NCI-H187 (cell line): ENCODE measurements at regions not wholly inside any gene's neighbourhood (a gene's known extent, or its start where the extent isn't known, plus 50 kb on each side); places are given as distances from the start of the nearest gene placed in this dataset.
"Not testable (repeated sequence)": the region's sequence is repeated elsewhere in the genome, so short reads cannot be mapped to it uniquely, and the experiment has no call there.

Experiments
- DNase-seq, 2 experiments: peaks; one replicate each; lab custom pipeline; 2025; lab: John Stamatoyannopoulos, UW

DNA sequence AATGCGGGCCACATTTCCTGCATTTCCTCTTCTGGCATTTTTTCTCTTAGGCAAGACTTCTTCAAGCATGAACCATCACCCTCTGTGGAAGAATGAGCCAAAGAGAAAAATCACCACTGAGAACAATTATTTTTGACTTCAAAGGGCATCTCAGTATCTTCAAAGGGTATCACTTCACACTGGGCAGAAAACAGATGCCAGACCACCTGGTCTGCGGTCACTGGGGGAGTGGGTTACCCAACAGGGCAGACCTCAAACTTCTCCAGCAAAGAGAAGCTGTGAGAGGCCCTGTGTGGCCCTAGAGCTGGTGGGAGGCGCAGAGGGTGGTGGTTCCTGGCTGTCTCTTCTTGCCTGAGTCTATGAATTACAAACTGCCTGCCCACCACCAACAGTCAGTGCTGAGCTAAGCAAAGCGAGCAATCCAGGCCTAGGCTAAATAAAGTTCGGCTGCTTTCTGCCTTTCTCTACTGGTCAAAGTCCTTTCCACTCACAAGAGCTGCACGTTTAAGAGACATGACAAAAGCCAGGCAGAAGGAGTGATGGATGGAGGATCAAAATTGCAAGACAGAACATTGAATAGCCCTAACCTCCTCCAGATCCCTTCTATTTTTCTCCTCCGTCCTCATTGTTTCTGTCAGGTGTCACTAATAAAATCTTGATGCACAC lies 602.7 kb upstream of the CDH5 start:
- no peak for DNase-seq

GRCh38 chr16:65760874-65761273 lies 605.6 kb upstream of the CDH5 start:
- no peak for DNase-seq

- no peak for DNase-seq
These were observed 607.9 kb upstream of the CDH5 start for GRCh38 chr16:65758620-65759019.

DNA sequence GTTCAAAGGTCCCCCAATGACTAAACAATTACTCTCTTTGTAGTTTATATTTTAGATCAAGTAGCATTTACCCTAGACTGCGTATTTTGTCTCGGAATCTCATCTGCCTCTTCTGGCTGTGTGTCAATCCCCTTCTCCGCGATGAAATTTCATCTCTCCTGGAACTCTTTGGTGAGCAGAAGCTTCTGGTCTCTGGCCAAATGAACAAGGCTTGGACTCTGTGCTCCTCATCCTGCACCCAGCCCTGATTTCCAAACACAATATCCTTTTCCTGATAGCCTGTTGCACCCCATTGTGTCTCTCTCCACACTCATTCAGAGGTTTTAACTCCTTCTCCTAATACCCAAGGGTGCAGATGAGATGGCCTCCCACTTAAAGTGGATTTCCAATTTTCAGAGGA lies 609.4 kb upstream of the CDH5 start:
- no peak for DNase-seq

DNA sequence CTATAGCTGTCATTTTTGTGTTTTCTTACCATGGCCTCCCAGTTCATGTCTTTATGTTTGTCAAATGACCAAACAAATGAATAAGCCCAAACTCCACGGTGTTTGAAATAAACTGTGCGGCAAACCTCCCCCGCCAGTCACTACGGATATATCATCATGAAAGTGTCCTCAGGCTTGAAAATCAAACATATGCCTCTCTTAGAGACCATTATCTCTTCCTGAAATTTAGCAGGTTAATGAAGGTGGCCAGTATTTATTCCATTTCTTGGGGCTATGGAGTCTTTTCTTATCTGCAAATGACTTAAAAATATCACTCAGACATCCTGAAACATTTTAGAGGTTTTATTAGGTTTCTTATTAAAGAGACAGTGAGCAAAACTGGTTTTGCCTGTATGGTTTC lies 610.3 kb upstream of the CDH5 start:
- no peak for DNase-seq

- DNase-seq, result no peak
These were observed 611.4 kb upstream of the CDH5 start for GRCh38 chr16:65754820-65755691.

DNA sequence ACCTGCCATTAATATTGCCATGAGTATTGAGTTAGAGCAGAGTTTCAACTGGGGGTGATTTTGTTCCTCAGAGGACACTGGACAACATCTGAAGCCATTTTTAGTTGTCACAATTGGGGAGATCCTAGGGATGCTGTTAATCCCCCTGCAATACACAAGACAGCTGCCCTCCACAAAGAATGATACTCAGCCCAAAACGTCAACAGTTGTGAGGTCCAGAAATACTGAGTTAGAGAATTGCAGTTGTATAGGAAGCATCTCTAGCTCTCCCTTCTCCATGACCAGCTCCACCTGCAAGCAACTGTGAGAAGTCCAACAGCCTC lies 614.0 kb upstream of the CDH5 start:
- DNase-seq, result no peak

DNA sequence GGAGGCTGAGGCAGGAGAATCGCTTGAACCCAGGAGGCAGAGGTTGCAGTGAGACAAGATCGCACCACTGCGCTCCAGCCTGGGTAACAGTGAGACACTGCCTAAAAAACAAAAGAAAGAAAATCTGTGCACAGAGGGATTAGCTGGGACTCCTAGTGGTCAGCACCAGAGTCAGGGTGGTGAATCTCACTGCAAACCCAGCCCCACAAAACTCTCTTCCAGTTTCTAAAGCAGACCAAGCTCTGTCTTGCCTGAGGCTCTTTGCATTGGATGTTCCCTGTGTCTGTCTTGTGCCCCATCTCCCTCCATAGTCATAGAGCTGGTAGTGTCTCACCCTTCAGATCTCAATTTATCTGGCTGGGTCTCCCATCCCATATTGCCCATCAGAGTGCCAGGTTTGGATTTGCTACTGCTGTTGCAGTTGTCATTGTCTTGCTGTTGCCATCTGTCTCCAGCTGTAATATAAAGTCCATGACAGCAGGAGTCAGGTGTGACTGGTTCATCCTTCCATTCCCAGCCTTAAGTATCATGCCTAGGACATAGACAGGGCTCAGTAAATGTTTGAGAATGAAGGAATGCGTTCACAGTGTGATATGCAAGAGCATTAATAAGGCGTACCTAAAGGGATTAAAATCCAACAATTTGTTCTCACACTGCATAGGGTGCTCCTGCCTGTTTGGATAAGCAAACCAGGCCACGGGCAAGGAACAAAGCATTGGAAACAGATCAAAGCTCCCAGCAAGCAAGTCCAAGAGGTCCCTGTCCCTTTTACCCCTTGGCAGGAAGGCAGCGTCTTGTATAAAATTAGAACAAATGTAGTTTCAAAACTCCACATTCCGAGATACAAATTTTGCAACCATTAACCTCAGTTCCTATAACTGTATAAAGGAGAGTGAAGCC lies 614.6 kb upstream of the CDH5 start:
- no peak for DNase-seq

DNA sequence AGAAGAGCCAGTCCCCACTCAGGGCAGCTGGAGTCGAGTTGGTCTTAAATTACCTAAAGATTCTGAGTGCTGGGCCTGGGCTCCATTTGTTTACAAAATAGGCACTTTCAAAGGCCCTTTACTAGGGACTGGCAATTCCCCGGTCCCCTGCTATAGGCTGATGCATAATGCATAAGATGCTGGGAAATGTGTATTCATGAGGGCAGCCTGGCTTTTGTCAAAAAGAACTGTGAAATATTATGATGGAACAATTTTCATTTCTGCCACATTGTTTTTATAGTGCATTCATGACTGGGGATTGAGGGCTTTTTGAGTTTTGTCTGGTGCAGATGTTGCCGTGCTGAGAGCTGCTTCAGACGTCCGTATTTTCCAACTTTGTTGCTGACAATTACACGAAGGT lies 617.0 kb upstream of the CDH5 start:
- no peak for DNase-seq

DNA sequence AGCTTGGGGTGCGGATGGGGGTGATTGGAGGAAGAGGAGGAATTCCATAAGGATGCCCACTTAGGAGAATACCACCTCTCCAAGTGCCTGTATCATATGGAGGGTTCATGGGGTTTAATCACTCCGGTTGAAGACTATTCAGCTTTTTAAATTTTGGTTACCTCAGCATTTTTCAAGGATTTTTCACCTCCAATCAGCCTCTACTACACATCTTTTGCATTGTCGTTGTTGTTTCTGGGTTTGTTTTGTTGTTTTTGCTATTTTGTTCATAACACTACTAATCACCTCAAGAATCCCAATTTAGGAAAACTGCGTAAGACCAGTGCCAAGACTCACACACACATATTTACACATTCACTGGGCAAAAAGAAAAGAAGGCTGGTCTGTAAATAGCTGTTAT lies 619.5 kb upstream of the CDH5 start:
- no peak for DNase-seq

DNA sequence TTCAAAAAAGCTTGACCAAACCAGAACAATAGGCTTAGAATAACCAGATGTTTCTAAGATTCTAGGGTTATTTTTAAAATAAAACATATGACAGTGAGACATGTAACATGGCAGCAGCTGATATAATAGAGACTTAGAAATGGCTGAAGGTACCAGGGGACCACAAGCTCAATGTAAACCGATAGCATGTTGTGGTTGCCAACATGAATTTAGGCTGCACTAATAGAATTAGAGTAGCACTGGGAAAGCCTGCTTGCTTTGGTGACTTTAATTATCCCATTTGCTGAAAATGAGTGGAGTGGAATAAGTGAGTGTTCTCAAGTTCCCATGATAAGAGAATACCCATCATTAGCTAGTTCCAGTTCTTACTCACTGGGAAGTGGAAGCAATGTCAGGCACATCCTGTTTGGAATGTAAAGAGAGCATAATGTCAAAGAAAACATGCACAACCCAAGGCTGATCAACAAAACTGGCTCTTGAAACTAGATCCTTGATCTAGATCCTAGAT lies 621.2 kb upstream of the CDH5 start:
- DNase-seq, result no peak

DNA sequence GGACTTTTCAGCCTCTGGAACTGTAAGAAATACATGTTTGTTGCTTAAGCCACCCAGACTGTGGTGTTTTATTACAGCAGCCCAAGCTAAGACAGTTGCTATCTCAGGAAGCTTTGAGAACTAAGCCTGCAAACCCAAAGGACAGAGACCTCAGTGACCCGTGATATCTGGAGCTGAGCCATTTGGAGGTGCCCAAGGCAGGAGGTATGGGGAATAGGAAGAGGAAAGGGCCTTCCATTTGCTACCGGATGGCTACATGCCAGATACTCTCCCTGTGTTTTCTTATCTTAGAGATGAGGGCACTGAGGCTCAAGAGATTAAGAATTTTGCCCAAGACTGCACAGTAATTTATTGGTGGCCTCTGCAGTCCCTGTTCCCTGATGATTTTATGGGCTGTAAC lies 622.1 kb upstream of the CDH5 start:
- DNase-seq, result no peak

DNA sequence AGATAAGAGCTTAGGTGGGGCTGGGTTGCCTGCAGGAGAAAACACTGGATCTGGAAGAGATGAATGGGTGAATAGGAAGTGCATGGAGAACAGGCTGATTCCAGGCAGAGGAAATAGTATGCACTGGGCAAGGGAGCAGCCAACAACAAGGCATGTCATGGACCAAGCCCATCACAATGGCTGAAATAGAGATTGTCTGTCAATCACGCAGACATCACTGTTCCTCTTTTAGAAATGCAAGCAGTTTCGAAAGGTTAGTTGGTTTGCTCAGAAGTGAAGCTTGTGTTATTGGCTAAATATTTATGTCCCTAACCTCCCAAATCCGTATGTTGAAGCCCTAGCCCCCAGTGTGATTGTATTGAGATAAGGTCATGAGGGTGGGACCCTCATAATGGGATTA lies 621.7 kb upstream of the CDH11 start:
- DNase-seq, result no peak

DNA sequence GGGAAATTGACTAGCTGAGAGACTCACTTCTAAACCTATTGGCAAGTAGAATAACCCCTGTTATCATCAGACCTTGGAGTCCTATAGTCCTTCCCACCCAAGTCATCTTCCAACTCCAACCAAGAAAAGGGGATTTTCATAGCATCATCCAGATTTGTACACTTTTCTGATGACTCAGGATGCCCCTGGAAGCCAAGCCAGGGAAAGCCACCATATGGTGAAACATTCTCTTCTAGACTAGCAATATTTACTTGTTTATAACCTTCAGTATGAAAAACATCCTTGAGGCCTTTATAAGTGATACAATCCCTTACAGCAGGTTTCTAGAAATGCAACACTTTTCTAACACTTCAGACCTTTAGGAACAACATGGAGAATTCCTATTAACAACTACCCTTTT lies 618.8 kb upstream of the CDH11 start:
- DNase-seq, result no peak

GRCh38 chr16:65739518-65739917 lies 617.7 kb upstream of the CDH11 start:
- DNase-seq, result no peak

DNA sequence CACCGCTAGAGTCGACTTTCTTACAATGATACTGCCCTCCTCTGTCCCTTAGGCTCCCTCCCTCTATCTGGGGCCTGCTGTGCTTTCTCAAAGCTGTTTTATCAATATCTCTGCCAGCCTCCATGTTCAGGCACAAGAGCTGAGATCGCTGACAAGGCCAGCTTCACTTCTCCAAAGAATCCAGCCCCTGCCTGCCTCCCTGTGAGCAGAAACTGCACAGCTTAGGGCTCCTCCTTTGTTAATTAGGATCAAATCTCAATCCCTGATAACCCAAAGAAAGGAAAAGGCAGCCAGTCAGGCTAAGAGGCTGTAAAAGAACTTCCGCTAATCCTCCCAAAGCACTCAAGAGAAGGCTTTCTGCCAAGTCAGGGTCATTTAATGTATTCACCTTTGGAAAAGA lies 616.0 kb upstream of the CDH11 start:
- no peak for DNase-seq

- not testable (repeated sequence) for DNase-seq
These were observed 613.8 kb upstream of the CDH11 start for GRCh38 chr16:65735615-65736014.

GRCh38 chr16:65733721-65734120 lies 611.9 kb upstream of the CDH11 start:
- DNase-seq, result no peak

DNA sequence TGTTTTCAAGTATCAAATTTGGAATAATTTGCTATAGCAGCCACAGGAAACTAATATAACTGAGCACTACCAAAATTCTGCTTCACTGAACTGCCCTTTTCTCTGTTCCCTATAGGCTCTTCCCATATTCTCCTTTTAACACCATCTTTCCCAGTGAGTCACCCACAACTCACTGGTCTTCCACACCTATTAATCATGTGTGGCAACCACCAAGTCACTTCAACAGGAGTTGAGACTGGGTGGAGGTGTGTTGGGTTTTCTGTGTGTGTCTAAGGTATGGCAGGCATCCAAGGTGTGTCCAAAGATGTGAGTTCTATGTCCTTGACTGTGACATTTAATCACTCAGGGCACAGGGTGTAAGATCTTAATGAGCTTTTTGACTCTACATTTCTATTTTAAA lies 610.0 kb upstream of the CDH11 start:
- DNase-seq, result no peak

- no peak for DNase-seq
These were observed 606.8 kb upstream of the CDH11 start for GRCh38 chr16:65728652-65729051.

- no peak for DNase-seq
These were observed 606.3 kb upstream of the CDH11 start for GRCh38 chr16:65728167-65728566.

DNA sequence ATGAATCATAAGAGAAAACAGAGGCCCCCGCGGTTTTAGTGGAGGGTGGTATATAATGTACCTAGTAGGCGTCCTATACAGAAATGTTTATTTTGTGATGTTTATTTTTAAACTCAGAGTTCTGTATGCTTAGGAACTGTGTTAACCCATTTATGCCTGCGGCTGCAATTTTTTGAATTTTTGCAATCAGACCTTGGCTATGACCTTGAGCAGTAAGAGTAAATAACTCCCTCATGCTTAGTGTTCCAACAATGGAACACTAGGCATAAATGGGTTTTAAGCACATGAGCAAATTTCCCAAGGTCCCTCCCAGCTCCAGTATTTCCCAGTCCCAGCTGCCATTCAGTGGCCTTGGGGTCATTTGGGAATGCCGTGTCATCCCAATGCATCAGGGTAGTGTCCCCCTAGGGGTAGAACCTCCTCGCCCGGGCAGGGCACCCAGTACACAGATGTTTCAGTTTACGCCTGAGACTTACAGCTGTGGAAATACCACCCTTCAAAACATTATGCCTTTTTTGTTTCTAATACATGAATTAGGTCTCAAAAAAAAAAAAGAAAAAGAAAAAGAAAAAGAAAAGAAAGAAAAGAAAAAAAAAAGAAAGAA lies 605.8 kb upstream of the CDH11 start:
- no peak for DNase-seq
